Pons (tissue), 1 donor: ENCODE measurements at regions not wholly inside any gene's neighbourhood (a gene's known extent, or its start where the extent isn't known, plus 50 kb on each side); places are given as distances from the start of the nearest gene placed in this dataset.

ENCODE experiments used
- DNase-seq: peaks from one replicate; pipeline ENCODE4 v3.0.0-alpha.2; 2016; ENCODE audit warnings: low spot score

DNA sequence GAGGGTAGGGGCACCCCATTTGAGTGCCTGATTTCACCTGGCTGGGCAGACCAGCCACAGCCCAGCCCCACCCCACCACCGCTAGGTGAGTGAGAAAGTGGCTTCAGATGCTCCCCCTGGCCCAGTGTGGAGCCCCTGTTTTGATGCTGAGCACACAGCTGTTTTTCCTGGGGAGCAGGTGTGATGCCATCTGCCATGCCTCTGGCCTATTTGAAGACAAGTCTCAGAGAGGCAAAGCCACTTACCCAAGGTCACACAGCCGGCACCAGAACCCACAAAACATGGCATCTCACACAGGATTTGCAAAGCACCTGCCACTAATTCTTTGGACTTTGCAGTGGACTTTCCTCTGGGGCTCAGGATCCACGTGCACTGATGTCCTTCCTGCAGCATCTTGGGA is 131.3 kb downstream of the INHBB start:
- DNase-seq = no peak

- DNase-seq = no peak
These were observed 132.0 kb downstream of the INHBB start for GRCh38 chr2:120477831-120478481.

GRCh38 chr2:120480346-120480902 is 134.5 kb downstream of the INHBB start:
- DNase-seq = no peak

DNA sequence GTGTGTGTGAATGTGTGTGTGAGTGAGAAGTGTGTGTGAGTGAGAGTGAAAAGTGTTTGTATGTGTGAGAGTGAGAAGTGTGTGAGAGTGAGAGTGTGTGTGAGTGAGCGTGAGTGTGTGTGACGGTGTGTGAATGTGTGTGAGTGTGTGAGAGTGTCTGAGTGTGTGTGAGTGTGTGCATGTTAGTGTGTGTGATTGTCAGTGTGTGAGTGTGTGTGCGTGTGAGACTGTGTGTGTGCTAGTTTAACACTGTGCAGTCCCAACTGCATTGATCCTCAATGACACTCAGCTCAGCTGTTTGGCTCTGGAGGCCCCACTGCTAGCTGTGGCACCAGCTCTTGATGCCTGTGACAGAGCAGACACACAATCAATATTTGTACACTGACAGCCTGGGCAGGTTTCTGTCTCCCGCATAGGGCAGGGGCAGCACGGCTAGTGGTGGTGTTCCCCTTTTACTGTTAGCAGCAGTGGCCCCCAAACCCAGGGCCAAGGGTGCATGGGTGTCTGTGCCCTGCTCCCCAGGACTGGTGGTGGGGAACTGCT is 135.0 kb downstream of the INHBB start:
- no peak for DNase-seq

- no peak for DNase-seq
These were observed 135.7 kb downstream of the INHBB start for GRCh38 chr2:120481446-120482194.

DNA sequence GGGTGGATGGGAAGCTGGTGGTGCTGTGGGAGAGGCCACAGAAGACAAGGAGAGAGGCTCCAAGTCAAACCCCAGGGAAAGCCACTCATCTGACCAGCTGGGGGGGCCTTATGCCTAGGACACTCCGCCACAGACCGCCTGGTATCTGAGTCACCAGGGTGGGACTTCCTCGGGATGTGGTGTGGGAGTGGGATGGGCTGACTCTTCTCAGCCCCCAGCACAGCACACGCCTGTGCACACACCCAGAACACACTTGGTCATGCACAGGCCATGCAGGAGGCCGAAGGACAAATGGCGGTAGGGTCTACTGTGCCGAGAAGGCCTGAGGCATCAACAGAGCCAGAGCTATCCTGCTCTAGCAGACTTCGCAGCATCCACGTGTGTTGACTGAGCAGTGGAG is 136.4 kb downstream of the INHBB start:
- DNase-seq = no peak

- no peak for DNase-seq
These were observed 137.4 kb downstream of the INHBB start for GRCh38 chr2:120483355-120483754.

GRCh38 chr2:120485096-120485495 is 139.2 kb downstream of the INHBB start:
- DNase-seq = no peak

- DNase-seq = no peak
These were observed 140.5 kb downstream of the INHBB start for GRCh38 chr2:120486441-120486840.

- DNase-seq = no peak
These were observed 141.0 kb downstream of the INHBB start for GRCh38 chr2:120486946-120487345.

GRCh38 chr2:120488531-120488930 is 142.6 kb downstream of the INHBB start:
- no peak for DNase-seq

DNA sequence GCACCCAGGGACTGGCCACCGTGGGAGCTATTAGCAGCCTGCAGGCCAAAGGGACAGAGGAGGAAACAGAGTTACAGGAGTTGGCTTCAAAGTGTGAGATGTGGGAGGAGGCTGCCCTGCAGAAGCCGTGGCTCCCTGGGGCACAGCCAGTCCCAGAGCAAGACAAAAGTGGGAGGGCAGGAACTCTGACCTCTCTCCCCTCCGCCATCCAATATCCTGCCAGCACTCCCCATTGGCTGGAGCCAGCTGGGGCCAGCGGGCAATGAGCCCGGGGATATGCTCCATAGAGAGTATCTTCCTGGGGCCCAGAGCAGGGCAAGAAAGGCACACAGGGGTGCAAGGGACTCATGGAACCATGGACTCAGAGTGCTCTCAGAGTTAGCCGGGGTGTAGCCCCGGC is 143.1 kb downstream of the INHBB start:
- no peak for DNase-seq

GRCh38 chr2:120490091-120490798 is 144.3 kb downstream of the INHBB start:
- no peak for DNase-seq

DNA sequence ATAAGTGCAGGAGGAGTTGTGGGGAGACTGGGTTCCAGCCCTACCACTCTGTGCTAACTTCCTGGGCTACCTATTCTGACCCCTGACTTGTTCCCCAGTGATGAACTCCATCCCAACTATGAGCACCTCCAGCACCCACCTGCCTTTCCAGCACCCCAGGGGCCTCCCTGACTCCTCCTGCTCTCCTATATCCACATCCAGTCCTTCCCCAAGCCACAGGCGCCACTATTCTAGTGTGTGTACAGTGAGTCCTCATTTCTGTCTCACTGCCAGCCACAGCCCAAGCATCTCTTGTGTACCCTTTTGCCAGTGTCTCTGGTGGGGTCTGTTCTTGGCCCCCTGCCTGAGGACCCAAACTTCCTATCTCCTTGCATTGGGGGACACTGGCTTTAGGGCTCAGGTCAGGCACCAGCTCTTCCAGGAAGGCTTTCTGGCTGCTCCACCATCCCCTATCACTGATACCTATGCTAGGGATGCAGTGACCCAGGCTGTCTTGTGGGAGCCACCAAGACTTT is 145.2 kb downstream of the INHBB start:
- no peak for DNase-seq

- no peak for DNase-seq
These were observed 147.3 kb downstream of the INHBB start for GRCh38 chr2:120493231-120493630.

GRCh38 chr2:120494446-120494845 is 148.5 kb downstream of the INHBB start:
- DNase-seq = no peak

DNA sequence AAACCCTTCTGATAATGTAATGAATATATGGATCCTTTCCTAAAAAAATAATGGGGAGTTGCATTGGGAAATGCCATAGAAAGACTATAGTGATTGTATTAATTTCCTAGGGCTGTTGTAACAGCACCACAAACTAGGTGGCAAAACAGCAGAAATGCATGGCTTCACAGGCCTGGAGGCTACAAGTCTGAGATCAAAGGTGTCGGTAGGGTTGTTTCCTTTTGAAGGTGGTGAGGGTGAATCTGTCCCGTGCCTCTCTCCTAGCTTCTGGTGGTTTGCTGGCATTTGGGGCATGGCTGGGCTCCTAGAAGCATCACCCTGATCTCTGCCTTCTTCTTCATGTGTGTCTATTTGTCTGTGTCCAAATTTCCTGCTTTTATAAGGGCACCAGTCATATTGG is 149.7 kb downstream of the INHBB start:
- no peak for DNase-seq

GRCh38 chr2:120496235-120496634 is 150.3 kb downstream of the INHBB start:
- DNase-seq = no peak

DNA sequence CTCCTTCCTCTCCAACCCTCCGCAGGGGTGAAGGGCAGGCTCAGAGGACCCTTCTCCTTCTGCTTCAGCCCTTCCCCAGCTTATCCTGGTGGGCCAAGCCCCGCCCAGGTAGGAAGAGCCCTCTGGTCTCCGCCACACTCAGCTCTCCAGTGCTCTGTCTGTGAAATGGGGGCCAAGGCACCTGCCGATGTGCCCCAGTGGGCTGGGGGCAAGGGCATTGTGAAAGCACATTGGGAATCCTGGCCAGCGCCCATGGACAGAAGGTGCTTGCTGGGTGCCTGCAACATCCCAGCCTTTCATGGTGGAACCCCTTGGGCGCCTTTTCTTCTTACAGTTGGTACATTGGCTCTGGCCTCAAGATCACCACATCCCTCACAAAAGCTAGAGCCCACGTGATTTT is 150.8 kb downstream of the INHBB start:
- no peak for DNase-seq

DNA sequence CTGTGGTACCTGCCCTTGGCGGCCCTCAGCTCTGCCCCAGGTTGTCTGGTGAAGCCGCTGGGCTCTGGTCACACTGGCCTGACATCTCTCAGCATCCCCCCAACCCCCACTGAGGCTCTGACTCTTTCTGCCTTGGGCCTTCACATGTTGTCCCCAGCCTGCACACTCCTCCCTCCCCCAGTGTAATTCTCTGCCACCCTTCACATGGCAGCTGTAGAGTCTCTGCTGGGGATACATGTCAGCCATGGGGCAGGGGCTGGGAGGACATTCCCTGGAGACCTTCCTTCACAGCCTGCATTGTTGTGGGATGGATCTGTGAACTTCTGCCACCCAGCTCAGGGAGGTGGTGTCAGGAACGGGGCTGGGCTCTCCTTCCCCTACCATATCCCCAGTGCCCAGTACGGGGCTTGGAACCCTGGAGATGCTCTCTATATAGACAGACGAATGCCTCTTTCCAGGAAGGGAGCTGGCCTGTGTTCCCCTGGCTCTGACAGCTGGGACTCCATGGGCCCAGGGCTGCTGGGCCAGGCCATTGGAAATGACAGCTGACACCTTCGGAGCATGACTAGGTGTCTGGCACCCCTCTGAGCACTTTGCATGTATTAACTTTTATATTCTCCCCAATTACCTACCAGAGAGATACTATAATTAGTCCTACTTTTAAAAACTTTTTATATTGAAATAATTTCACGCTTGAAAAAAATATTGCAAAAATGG is 151.5 kb downstream of the INHBB start:
- no peak for DNase-seq

- no peak for DNase-seq
These were observed 152.2 kb downstream of the INHBB start for GRCh38 chr2:120498121-120498520.
